Right lobe of liver (tissue), 4 donors: ENCODE measurements at regions not wholly inside any gene's neighbourhood (a gene's known extent, or its start where the extent isn't known, plus 50 kb on each side); places are given as distances from the start of the nearest gene placed in this dataset.

Experiments used
- POLR2A ChIP-seq: fragments of 450-650 bp; IDR thresholded peaks from one replicate; pipeline ENCODE4 v1.6.1; 2017; ENCODE audit warnings: antibody characterized with exemption, mild to moderate bottlenecking
- TF ChIP-seq, protein P1 (sequence below), 4 donors: fragments of 200-600 bp in 3 of 4; fragments of 450-650 bp in 1 of 4; IDR thresholded peaks; one replicate each; pipeline versions ENCODE4 v1.5.1 to v1.8.0; 2016 to 2022; ENCODE audit warnings: antibody characterized with exemption in 4 of 4, mild to moderate bottlenecking in 2 of 4
- donor health status: DM: no; HTN: no; CAD: no.
- donor health status: DM: no; HTN: no; CAD: no.
- donor health status: DM: no; HTN: yes; CAD: no.

DNA sequence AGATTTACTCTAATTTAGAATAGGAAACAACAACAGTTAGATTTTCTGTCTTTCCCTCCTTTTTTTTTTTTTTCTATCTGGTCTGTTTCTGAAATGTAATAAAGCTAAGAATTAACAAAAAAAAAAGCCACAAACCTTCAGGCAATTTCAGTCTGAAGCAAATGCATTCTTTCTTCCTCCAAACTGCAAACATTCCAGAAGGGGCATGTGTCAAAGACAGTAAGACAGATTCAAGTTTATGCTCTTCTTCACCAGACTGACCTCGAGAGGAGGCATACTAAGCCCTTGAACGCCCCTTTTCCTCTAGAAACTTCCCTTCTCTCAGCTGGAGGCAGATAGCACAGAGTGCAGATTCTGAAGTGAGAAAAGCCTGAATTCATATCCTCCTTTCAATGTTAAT is 654.6 kb upstream of the LMCD1 start:
- TF ChIP-seq, protein P1, sequence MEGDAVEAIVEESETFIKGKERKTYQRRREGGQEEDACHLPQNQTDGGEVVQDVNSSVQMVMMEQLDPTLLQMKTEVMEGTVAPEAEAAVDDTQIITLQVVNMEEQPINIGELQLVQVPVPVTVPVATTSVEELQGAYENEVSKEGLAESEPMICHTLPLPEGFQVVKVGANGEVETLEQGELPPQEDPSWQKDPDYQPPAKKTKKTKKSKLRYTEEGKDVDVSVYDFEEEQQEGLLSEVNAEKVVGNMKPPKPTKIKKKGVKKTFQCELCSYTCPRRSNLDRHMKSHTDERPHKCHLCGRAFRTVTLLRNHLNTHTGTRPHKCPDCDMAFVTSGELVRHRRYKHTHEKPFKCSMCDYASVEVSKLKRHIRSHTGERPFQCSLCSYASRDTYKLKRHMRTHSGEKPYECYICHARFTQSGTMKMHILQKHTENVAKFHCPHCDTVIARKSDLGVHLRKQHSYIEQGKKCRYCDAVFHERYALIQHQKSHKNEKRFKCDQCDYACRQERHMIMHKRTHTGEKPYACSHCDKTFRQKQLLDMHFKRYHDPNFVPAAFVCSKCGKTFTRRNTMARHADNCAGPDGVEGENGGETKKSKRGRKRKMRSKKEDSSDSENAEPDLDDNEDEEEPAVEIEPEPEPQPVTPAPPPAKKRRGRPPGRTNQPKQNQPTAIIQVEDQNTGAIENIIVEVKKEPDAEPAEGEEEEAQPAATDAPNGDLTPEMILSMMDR (IDR thresholded peaks at IDR 0.05), result no peak
- no peak for TF ChIP-seq POLR2A
